DND-41 (cell line): ENCODE measurements at regions not wholly inside any gene's neighbourhood (a gene's known extent, or its start where the extent isn't known, plus 50 kb on each side); places are given as distances from the start of the nearest gene placed in this dataset.

Source experiments
- CTCF ChIP-seq: IDR thresholded peaks from 2 replicates; pipeline ENCODE4 v1.5.1; 2012; ENCODE audit warnings: borderline replicate concordance, low read length, moderate library complexity, mild to moderate bottlenecking; ENCODE audit not compliant: poor library complexity, severe bottlenecking; ENCODE audit errors: extremely low read depth
- EZH2 ChIP-seq: IDR thresholded peaks from 3 replicates; pipeline ENCODE4 v1.6.1; 2012; ENCODE audit warnings: borderline replicate concordance, low read depth, mild to moderate bottlenecking, moderate library complexity, low read length, inconsistent platforms; ENCODE audit not compliant: severe bottlenecking

GRCh38 chr2:146240391-146240790 lies 1604.4 kb upstream of the ACVR2A start:
- no peak for TF ChIP-seq CTCF
- TF ChIP-seq EZH2: no peak
